Erythroblast (primary cell): ENCODE measurements at regions not wholly inside any gene's neighbourhood (a gene's known extent, or its start where the extent isn't known, plus 50 kb on each side); places are given as distances from the start of the nearest gene placed in this dataset.

Experiments
- GATA1 ChIP-seq: IDR thresholded peaks from 2 replicates; pipeline ENCODE4 v1.6.1; 2011; ENCODE audit warnings: low read depth, mild to moderate bottlenecking, control low read depth, low read length, moderate library complexity
- POLR2A ChIP-seq: IDR thresholded peaks from 2 replicates; pipeline ENCODE4 v1.6.1; 2011; ENCODE audit warnings: mild to moderate bottlenecking, low read length

GRCh38 chr4:114527170-114527569 lies 71.4 kb upstream of the UGT8 start:
- TF ChIP-seq POLR2A (no peak), GATA1 (no peak)
